ENCODE measurements at regions not wholly inside any gene's neighbourhood (a gene's known extent, or its start where the extent isn't known, plus 50 kb on each side); places are given as distances from the start of the nearest gene placed in this dataset.

DNA sequence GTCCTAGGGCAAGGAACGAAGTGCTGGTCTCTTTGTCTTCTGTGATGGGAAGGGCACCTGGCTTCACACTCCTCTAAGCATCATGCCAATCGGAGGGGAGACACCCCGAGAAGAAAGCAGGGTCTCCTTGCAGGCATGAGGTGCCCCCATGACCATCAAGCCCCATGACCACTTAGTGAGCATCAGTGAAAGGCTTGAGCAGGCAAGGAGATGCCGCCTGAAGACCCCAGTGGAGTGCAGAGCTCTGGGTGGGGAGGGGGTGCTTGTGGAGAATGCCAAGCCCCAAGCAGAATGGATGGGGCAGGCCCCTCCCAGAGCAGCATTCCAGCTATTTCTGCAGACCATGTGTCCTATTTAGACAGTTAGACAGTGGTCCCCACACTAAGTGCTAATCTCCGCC, 232.7 kb upstream of the TNRC6C start:
- DNase-seq (ENCODE audit: low read depth): no peak

DNA sequence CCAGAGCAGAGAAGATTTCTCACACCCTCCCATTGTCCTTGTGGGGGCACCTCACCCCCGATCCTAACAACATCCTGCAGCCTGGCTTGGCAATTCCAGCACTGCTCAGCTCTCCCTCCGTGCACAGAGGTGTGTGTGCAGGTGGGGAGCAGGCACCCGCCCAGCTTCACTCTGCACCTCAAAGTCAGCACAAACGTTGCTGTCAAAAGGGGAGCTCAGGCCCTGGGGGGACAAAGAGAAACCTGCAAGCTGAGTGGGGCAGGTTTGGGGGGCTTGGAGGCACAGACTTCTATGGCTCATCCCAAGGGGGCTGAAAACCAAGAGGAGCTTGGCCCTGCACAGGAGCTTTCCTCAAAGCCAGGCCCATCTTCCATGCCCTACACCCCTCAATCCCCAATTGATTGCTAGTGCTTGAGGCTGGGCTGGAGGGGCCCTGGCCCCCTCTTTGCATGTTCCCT, 231.9 kb upstream of the TNRC6C start:
- DNase-seq (ENCODE audit: low read depth): no peak

DNA sequence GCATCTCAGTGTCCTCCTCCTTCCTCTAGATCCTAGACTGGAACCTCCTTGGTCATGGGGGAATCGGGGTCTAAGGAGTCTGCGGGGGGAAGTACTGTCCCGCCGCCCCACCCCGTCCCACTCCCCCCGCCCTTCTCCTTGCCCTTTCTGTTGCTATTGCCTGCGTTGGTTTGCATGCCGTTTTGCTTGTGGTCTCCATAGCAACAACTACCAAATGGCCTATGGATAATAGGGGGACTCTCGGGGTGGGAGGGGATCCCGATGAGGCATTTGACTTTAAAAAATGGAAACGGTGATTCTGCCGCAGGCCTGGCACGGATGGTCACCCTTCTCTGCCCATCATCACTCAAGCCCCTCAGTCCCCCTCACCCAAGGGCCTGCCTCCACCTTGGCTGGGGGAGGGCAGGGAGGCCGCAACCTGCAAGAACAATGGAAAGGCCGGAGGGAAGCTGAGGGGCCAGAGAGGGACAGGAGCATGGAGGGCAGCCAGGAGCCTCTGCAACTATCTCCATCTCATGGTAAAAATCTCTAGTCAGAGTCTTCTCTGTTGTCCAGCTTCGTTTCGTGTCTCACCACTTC, 231.4 kb upstream of the TNRC6C start:
- DNase-seq (ENCODE audit: low read depth): no peak

DNA sequence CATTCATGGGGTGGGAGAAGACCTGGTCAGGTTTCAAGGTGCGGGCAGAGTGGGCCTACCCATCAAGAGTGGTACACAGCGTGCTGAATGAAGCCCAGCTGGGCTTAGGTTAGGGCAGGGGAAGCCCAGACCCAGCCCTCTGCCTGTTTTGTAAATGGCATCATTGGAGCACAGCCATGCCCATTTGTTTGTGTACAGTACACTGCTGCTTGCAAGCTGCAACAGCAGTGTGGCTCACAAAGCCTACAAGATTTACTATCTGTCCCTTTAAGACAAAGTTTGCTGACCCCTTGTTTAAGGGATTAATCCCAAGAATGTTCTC, 230.1 kb upstream of the TNRC6C start:
- no peak for DNase-seq (ENCODE audit: low read depth)

DNA sequence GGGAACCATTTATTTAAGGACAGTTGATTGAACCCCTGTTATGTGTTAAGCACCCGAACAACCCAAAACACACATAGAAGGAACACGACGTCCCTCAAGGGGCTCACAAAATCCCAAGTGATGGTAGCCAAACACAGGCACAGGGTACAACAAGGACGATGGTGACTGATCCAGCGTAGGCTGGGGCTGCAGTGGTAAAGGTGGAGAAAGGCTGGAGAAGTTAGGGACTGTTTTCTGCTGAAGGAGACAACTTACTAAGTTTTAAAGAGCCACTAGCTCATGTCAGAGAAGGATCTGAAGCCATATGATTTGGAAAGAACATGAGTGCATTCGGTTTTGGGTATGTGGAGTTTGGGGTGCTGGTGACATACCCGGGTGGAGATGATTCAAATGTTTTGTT, 229.6 kb upstream of the TNRC6C start:
- no peak for DNase-seq (ENCODE audit: low read depth)

DNA sequence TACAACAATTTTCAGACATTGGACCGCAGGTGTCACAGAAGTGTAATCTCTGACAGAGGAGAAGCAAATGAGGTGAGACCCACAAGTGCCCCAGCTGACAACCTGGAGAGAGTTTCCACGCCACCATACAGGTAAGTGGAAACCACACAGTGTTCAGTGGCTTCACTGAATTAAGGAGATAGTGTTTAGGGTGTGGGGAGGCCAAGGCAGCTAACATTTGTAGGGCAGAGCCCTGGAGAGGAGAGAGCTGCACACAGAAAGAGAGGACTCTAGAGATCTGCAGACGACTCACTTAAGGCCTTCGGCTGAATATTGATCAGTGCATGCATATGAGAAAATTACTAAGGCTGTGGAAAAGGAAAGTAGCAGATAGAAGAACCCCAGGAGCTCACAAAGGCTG, 228.9 kb upstream of the TNRC6C start:
- no peak for DNase-seq (ENCODE audit: low read depth)

DNA sequence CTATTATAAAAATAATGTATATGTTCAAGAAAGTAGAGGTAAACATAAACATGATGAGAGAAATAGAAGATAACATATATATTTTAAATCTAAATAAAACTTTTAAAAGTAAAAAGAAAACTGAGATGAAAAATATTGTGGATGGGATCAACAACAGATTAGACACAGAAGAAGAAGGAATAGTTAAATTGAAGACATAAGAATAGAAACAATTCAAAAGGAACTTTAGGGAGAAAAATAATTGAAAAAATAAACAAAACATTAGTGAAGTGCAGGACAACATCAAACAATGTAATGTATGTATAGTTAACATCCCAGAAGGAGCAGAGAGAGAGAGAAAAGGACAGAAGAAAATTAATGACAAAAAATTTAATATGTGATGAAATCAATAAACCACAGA, 228.1 kb upstream of the TNRC6C start:
- DNase-seq (ENCODE audit: low read depth): no peak

DNA sequence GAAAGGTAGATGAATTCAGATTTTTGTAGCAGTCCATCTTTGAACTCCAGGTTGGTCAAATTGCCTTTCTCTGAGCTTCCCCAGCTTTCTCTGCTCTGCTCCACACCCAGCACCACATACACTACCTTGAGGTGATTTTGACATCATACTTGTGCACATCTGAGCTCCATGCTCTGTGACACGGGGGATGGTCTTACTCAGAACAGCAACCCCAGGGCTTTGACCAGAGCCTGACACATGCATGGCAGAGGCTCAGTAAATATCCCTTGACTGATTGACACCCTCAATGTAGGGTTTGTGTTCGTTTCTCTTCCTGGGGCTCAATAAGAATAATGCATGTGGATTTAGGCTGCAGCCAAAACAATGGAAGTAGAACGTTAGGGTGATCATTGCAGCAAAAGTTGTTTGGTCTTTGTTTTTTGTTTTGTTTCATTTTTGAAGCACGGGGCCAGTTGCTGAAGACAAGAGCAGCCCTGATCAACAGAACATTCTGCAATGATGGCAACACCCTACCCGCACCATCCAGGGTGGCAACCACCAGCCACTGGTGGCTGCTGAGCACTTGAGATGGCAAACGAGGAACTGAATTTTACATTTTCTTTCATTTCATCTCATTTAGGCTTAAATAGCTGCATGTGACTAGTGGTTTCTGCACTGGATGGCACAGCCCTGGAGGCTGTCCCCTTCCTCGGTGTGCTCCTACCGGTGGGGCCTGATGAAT, 224.8 kb upstream of the TNRC6C start:
- DNase-seq (ENCODE audit: low read depth): no peak

DNA sequence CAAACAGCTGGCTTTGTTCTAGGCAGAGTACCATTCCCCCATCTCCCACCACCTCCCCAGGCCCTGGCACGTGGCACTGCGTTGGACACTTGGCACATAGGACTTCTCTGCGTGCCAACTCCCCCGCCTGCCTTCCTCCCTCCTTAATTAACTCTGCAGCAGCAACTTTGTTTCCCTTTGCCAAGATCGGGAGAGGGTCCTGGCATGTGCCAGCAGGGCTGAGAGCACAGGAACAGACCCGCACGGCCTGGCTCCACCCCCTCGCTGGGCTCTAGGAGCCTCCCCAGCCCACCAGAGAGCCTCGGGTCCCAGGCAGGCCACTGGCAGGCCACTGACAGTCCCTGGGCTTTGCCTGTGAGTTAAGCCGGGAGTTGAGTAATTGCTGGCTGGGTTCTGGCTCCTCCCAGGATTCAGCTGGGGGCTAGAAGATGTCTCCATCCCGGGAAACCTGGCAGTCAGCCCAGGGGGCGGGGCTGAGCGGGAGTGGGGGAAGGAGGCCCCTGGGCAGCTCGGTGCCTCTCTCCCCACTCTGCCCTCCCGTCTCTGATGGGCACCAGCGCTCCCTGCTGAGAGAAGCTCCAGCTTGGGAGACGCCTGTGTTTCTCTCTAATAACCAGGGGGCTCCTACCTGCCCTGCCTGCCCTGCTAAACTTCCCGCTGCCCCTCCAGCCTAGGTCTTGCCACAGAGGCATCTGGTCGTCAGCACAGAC, 224.0 kb upstream of the TNRC6C start:
- DNase-seq (ENCODE audit: low read depth): peak; percentile 81

DNA sequence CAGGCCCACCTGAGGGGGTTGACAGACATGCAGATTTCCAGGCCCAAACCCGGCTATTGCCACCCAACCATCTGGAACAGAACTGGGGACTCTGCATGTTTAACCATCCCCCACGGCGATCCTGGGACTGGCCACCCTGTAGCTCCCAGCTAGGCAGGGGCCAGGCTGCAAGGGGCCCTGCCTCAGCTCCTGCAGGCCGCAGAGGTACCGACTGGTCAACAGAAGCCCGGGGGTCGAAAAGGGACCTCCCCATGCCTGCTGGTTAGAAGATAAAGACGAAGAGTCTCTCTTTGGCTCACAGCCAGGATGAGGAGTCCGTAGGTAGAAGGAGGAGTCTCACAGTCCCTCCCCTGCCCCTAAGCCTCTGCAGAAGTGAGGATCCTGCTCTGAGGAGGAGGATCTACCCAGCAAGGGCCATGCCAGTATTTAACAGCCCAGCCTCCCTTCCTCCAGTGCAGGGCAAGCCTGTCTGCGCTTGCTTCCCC, 223.4 kb upstream of the TNRC6C start:
- no peak for DNase-seq (ENCODE audit: low read depth)

DNA sequence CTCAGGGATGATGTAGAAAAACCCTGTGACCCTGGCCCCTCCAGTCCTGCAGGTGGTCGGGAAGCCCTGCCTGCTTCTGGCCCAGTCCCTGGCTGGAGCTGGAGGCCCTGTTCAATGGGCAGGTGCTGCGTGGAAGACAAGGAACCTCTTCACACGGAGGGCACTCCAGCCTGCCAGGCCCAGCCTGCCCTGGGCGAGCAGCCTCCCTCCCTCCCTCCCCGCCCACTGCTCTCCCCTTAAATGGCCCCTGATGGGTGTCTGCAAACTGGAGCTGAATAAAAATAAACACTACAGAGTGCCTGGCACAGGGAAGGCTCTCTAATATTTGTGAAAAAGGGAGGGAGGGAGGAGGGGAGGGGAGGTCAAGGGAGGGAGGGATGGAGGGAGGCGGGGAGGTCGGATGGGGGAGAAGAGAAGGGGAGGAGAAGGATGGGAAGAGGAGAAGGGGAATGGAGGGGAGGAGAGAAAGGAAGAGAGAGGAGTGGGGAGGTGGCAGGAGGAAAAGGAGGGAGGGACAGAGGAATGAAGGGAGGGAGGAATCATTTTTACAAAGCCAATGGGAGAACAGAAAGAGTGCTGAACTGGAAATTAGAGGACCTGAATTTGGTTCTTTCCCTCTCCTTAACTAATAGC, 222.8 kb upstream of the TNRC6C start:
- DNase-seq (ENCODE audit: low read depth): peak; percentile 65

DNA sequence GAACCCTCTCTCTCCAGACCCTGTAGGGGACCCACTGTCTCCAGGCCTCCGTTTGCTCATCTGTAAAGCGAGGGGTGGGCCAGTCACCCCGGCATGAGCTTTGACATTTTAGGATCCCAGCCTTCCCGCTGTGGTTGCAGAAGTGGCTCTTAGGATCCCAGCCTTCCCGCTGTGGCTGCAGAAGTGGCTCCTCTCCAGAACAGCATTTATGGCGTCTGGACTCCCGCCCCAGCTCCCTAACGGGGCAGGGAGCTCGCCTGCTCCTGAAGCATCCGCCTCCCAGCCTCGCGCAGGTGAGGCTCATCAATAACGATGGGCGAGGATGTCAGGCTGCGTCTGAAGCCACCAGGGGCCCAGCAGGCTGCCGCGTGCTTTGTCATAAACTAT, 222.3 kb upstream of the TNRC6C start:
- no peak for DNase-seq (ENCODE audit: low read depth)

DNA sequence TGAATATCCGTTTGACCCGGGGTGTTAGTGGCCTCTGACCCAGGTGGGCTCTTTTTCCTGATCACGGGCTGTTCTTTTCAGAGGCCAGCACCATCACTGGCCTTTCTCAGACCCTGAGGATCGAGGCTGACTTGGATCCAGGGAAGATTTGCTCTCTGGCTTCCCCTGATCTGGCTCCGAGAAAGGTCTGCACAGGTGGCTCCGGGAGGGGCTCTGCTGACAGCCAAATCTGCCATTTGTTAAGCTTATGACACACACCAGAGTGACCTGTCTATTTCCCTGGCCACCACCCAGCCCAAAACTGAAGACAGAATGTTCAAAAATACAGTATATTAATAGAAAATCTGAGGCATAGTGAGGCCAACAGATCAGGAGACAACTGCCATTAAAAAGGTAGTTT, 221.8 kb upstream of the TNRC6C start:
- DNase-seq (ENCODE audit: low read depth): no peak

DNA sequence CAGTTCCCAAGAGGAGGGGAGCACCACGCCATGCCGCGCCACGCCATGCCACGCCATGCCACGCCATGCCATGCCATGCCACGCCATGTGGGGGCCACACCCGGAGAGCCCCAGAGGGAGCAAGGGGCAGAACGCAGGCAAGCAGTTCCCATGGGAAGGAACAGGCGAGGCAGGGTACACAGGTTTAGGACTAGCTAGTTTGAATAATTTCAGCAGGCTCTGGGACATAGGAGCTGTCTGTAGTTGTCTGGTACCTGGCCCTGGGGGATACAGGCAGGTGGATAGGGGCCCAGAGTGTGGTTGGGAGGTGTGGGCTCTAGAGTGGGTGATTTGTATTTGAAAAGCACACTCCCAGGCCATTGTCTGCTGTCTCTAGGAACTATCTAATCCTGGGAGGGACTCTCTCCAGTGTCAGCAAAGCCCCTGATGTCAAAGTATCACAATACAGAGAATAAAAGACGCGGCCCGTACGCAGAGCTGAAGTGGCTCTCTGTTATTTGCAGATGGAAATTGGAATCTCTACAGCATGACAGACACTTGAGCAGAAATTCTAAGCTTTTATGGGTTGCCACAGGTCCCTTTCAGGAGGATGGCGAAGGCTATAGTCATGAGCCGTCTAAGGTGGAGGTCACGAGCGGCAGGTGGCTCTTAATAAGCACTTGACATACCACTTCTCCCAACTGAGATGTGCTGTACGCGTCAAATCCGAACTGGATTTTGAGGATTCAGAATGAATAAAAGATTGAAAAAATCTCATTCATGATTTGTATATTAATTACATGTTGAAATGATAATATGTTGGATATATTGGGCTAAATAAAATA, 220.8 kb upstream of the TNRC6C start:
- DNase-seq (ENCODE audit: low read depth): no peak

DNA sequence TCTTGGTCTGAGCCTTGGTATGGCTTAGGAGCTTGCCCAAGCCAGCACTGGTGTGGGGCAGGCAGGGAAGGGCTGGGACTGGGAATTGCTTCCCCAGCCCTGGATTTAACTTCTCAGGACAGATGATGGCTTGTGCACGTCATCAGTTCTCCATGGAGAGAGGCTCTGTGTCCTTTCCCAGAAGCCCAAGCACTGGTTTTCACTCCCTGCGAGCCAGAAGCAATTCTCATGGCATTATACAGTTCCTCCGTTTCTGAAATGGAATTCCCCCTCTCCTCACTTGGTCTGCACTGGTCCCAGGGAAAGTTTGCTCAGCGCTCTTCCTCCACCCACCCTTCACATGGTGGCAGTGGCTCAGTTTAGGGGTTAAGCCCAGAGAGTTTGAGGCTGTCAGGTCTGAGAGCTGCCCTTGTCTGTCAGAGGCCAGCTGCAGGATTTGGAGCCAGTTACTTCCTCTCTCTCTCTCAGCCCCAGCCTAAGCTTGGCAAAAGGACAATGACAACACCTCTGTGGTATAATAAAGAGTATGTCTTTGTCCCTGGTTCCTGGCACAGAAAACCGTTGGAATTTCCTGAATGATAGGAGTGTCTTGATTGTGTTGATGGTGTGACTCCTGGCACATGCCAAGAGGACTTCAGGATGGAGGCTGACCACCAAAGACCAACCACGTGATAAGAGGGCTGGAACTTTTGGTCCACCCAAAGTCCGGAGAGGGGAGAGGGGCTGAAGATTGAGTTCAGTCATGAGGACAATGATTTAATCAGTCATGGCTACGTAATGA, 219.6 kb upstream of the TNRC6C start:
- DNase-seq (ENCODE audit: low read depth): no peak

DNA sequence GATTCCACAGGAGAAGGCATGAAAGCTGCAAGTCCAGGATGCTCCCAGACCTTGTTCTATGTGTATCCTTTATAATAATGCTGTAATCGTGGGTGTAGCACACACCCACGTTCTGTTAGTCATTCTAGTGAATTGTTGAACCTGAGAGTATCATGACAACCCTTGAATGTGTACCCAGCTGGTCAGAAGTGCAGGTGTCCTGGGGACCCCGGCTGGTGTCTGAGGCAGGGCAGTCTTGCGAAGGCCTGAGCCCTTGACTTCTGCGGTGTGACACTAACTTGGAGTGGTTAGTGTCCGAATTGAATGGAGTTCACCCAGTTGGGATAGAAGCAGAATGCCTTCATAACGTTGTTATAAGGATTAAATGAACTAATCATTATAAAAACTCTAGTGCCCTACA, 218.0 kb upstream of the TNRC6C start:
- no peak for DNase-seq (ENCODE audit: low read depth)

DNA sequence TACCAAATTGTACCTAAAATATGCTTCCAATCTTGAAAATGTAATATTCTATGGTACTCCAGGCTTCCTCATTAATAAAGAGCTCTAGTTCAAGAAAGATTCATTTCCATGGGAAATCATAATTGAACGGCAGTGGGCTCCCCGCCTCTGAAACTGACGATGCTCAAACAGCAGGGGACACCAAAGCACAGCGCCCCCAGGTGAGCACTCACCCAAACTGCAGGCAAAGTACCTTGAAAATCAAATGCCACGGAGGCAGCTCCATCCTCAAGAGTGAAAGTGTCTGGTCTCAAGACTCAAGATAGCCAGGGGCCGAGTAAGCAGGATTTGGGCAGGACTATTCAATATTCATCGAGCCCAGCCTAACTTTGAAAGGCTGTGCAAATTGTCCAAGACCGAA, 217.4 kb upstream of the TNRC6C start:
- no peak for DNase-seq (ENCODE audit: low read depth)

DNA sequence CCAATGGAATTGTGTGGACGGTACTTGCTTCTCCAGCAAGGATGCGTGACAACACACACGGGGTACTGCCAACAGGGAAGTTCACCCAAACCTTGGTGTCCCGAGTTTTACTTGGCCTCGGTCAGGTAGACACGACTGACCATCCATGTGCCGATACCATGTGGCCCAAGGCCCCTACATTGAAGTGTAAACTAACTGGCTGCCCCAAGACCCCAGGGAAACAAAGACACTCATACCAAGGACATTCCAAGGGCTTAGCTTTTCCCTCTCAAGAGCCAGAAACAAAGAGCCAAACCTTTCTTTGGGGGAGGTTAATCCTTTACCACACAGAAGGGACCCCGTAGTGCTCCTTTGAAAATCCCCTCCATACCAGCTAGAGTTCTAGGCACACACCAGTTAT, 215.9 kb upstream of the TNRC6C start:
- DNase-seq (ENCODE audit: low read depth): no peak

DNA sequence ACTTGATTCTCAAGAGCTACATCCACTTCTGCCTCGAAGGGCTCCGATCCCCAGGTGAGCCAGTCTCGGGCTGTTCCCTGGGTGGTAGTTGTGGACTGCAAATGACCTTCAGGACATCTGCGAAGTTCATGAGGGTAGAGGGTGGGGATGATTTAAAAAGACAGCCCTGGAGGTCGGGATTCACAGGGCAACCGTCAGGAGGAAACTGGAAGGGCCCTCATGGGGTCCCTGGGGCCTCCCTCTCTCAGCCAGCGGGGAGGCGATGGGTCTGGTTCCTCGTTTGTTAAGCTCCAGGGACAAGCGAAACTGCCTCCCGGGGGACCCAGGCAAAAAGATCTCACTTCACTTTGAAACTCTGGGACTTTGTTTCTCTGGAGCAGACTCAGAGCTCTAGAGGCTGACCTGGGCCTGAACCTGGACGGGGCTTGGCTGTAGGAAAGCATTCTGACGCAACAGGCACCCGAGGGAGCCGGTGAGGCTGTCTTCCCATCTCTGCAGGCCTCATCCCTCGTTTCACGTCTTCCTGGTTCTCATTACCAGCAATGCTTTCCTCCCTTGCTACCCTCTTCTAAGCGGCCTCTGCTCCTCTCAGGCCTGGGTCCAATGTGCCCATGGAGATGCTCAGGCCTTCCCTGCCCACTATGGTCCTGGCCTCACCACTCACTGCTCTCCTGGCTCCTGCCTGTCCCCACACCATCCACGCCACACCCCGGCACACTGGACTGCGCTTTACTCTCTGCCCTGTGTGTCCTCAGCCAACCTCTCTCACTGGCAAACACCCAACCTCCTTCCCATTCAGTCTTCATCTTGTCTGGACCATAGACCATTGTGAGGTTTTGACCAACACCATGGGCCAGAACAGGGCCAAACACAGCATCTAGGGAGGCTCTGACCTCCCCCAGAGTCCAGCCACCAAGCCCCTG, 214.2 kb upstream of the TNRC6C start:
- no peak for DNase-seq (ENCODE audit: low read depth)

DNA sequence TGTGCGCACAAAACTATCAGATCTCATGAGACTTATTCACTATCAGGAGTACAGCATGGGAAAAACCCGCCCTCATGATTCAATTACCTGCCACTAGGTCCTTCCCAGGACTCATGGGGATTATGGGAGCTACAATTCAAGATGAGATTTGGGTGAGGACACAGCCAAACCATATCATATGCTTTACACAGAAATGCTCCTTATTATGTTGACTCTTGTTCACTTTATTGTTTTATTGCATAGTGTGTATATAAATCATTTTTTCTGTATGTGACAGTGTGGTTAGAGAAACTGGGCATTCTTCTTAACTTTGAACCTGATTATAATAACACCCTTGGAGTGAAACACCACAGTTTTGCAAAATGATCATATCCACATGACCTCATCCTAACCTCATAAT, 212.8 kb upstream of the TNRC6C start:
- DNase-seq (ENCODE audit: low read depth): no peak

All from fibroblast of gingiva (primary cell).